Fibroblast of skin of back (primary cell): ENCODE measurements at regions not wholly inside any gene's neighbourhood (a gene's known extent, or its start where the extent isn't known, plus 50 kb on each side); places are given as distances from the start of the nearest gene placed in this dataset.
A peak's percentile ranks its signal among the peaks of the same experiment; 100 is the strongest.
"Not testable (repeated sequence)": the region's sequence is repeated elsewhere in the genome, so short reads cannot be mapped to it uniquely, and the experiment has no call there.

Experiments used
- DNase-seq: peaks from one replicate; pipeline ENCODE4 v3.0.0-alpha.2; 2013

GRCh38 chr2:31736695-31737454, 156.1 kb upstream of the SRD5A2 start:
- DNase-seq: no peak

GRCh38 chr2:31735716-31736115, 155.0 kb upstream of the SRD5A2 start:
- DNase-seq: no peak

- peak; percentile 38 for DNase-seq
Observed at GRCh38 chr2:31729442-31730092, 148.8 kb upstream of the SRD5A2 start.

GRCh38 chr2:31729065-31729439, 148.3 kb upstream of the SRD5A2 start:
- no peak for DNase-seq

GRCh38 chr2:31728406-31729064, 147.8 kb upstream of the SRD5A2 start:
- DNase-seq: no peak

GRCh38 chr2:31726457-31726856, 145.7 kb upstream of the SRD5A2 start:
- DNase-seq: no peak

- no peak for DNase-seq
Observed at GRCh38 chr2:31725444-31725843, 144.7 kb upstream of the SRD5A2 start.

- no peak for DNase-seq
Observed at GRCh38 chr2:31711737-31712136, 131.0 kb upstream of the SRD5A2 start.

- DNase-seq: no peak
Observed at GRCh38 chr2:31710121-31710520, 129.4 kb upstream of the SRD5A2 start.

GRCh38 chr2:31707992-31708391, 127.3 kb upstream of the SRD5A2 start:
- no peak for DNase-seq

GRCh38 chr2:31704561-31705212, 123.9 kb upstream of the SRD5A2 start:
- no peak for DNase-seq

- no peak for DNase-seq
Observed at GRCh38 chr2:31703253-31703652, 122.5 kb upstream of the SRD5A2 start.

- DNase-seq: no peak
Observed at GRCh38 chr2:31698722-31699121, 118.0 kb upstream of the SRD5A2 start.

- no peak for DNase-seq
Observed at GRCh38 chr2:31696068-31696467, 115.3 kb upstream of the SRD5A2 start.

GRCh38 chr2:31694444-31694843, 113.7 kb upstream of the SRD5A2 start:
- peak; percentile 2 for DNase-seq

GRCh38 chr2:31693882-31694281, 113.1 kb upstream of the SRD5A2 start:
- peak; percentile 4 for DNase-seq

- peak; percentile 2 for DNase-seq
Observed at GRCh38 chr2:31688282-31688681, 107.5 kb upstream of the SRD5A2 start.

GRCh38 chr2:31683506-31683905, 102.8 kb upstream of the SRD5A2 start:
- not testable (repeated sequence) for DNase-seq

- no peak for DNase-seq
Observed at GRCh38 chr2:31675485-31675901, 94.8 kb upstream of the SRD5A2 start.

GRCh38 chr2:31674446-31674845, 93.7 kb upstream of the SRD5A2 start:
- no peak for DNase-seq

- DNase-seq: no peak
Observed at GRCh38 chr2:31666878-31667277, 86.1 kb upstream of the SRD5A2 start.

- no peak for DNase-seq
Observed at GRCh38 chr2:31664949-31665724, 84.4 kb upstream of the SRD5A2 start.
